HCT116 (cell line): ENCODE measurements at regions not wholly inside any gene's neighbourhood (a gene's known extent, or its start where the extent isn't known, plus 50 kb on each side); places are given as distances from the start of the nearest gene placed in this dataset.

Experiments used
- ATAC-seq: fragments of 200-7000 bp; cut with Tn5 transposase; 2 replicates; pipeline ENCODE4 v1.9.1; 2020; ENCODE audit warnings: mild to moderate bottlenecking, moderate library complexity
- BruUV-seq: library from RNA; stranded (reverse); fragments of 400-500 nt; replicated peaks from 2 replicates; lab custom pipeline; 2021; lab: Mats Ljungman, UMichigan
- CTCF ChIA-PET: fragments of 300-600 bp; sonication (Branson Sonifier 250); formaldehyde crosslinking; loops from one replicate; lab custom pipeline; 2021; ENCODE audit warnings: antibody characterized with exemption; lab: Charles Lee
- POLR2A ChIA-PET: fragments of 300-600, 350-600 bp; sonication (Branson Sonifier 250); formaldehyde crosslinking; loops from one replicate; lab custom pipeline; 2021; ENCODE audit warnings: antibody characterized with exemption; lab: Charles Lee
- RAD21 ChIA-PET, 2 experiments: fragments of 300-600 bp; sonication (Branson Sonifier 250); formaldehyde crosslinking; loops; one replicate each; lab custom pipeline; 2023; ENCODE audit warnings: low total read pairs in 2 of 2; ENCODE audit not compliant: uncharacterized antibody in 2 of 2, unreplicated experiment in 2 of 2, low non-redundant PET in 1 of 2; lab: Charles Lee
- DNase-seq: peaks from one replicate; pipeline ENCODE4 v3.0.0-alpha.2; 2010; ENCODE audit warnings: low read depth, low spot score
- H2AFZ ChIP-seq: fragments of 200-600 bp; shearing (Covaris generic), sonication (generic); 2 replicates; pipeline ENCODE4 v1.6.1; 2017; ENCODE audit warnings: low read depth, mixed run types, mixed read lengths, antibody characterized with exemption, low read length; ENCODE audit not compliant: poor library complexity, severe bottlenecking
- H3K27ac ChIP-seq: 2 replicates; pipeline ENCODE4 v1.5.1; 2012; ENCODE audit warnings: low read depth, low read length
- H3K27me3 ChIP-seq: fragments of 200-600 bp; sonication (generic); 2 replicates; pipeline ENCODE4 v1.6.1; 2016; ENCODE audit warnings: mixed run types, low read length, mixed read lengths; ENCODE audit not compliant: insufficient read depth
- H3K36me3 ChIP-seq, 2 experiments: fragments of 200-500 bp in 1 of 2; fragments of 200-600 bp in 1 of 2; sonication (Bioruptor generic) in 1 of 2; sonication (generic) in 1 of 2; 2 replicates each; pipeline versions ENCODE4 v1.5.1 to v1.6.1; 2014 to 2016; ENCODE audit warnings: low read length in 2 of 2, inconsistent platforms in 1 of 2, mixed read lengths in 1 of 2, mixed run types in 1 of 2; ENCODE audit not compliant: insufficient read depth in 2 of 2, control insufficient read depth in 1 of 2
- H3K4me1 ChIP-seq, 2 experiments: fragments of 200-600 bp in 1 of 2; sonication (generic) in 1 of 2; 2 replicates each; pipeline versions ENCODE4 v1.5.1 to v1.6.1; 2012 to 2017; ENCODE audit warnings: low read length in 2 of 2, inconsistent platforms in 1 of 2, mild to moderate bottlenecking in 1 of 2, mixed read lengths in 1 of 2, mixed run types in 1 of 2, moderate library complexity in 1 of 2; ENCODE audit not compliant: insufficient read depth in 2 of 2, control insufficient read depth in 1 of 2
- H3K4me2 ChIP-seq: fragments of 200-600 bp; sonication (generic); 2 replicates; pipeline ENCODE4 v1.6.1; 2017; ENCODE audit warnings: mixed run types, low read length, mixed read lengths
- H3K4me3 ChIP-seq, 2 experiments: fragments of 200-600 bp in 1 of 2; sonication (generic) in 1 of 2; replicated peaks in 1 of 2; 2 replicates each; pipeline ENCODE4 v1.5.1; 2011 to 2016; ENCODE audit warnings: low read length in 2 of 2, control low read depth in 1 of 2, low read depth in 1 of 2, mild to moderate bottlenecking in 1 of 2, mixed read lengths in 1 of 2, mixed run types in 1 of 2
- H3K79me2 ChIP-seq: fragments of 200-600 bp; sonication (generic); 2 replicates; pipeline ENCODE4 v1.6.1; 2017; ENCODE audit warnings: mild to moderate bottlenecking, mixed run types, low read length, moderate library complexity, mixed read lengths; ENCODE audit not compliant: insufficient read depth
- H3K9ac ChIP-seq: fragments of 200-600 bp; sonication (generic); 2 replicates; pipeline ENCODE4 v1.6.1; 2016; ENCODE audit warnings: low read length, mixed read lengths
- H3K9me2 ChIP-seq: fragments of 200-600 bp; sonication (generic), shearing (Covaris generic); 2 replicates; pipeline ENCODE4 v1.6.1; 2017; ENCODE audit warnings: mixed run types, mild to moderate bottlenecking, moderate library complexity; ENCODE audit not compliant: insufficient read depth
- H3K9me3 ChIP-seq, 2 experiments: fragments of 200-500 bp in 1 of 2; fragments of 200-600 bp in 1 of 2; sonication (Bioruptor generic) in 1 of 2; sonication (generic) in 1 of 2; 2 replicates each; pipeline ENCODE4 v1.6.1; 2014 to 2017; ENCODE audit warnings: low read length in 2 of 2, mixed read lengths in 2 of 2, inconsistent platforms in 1 of 2, low read depth in 1 of 2, mild to moderate bottlenecking in 1 of 2, mixed run types in 1 of 2, moderate library complexity in 1 of 2; ENCODE audit not compliant: control insufficient read depth in 1 of 2, insufficient read depth in 1 of 2
- H4K20me1 ChIP-seq: fragments of 200-600 bp; sonication (generic), shearing (Covaris generic); 2 replicates; pipeline ENCODE4 v1.6.1; 2017; ENCODE audit warnings: mixed run types, mild to moderate bottlenecking, moderate library complexity; ENCODE audit not compliant: insufficient read depth
- ATF3 ChIP-seq: IDR thresholded peaks from 2 replicates; pipeline ENCODE4 v1.6.1; 2012
- CBX3 ChIP-seq: IDR thresholded peaks from 2 replicates; pipeline ENCODE4 v1.6.1; 2012; ENCODE audit warnings: low read depth
- EGR1 ChIP-seq: IDR thresholded peaks from 2 replicates; pipeline ENCODE4 v1.6.1; 2012; ENCODE audit warnings: low read depth
- ELF1 ChIP-seq: IDR thresholded peaks from 2 replicates; pipeline ENCODE4 v1.6.1; 2012; ENCODE audit warnings: low read depth, borderline replicate concordance
- EZH2 ChIP-seq: fragments of 200-600 bp; sonication (generic); IDR thresholded peaks from 2 replicates; pipeline ENCODE4 v1.6.1; 2017; ENCODE audit warnings: antibody characterized with exemption, mixed run types
- EZH2phosphoT487 ChIP-seq: fragments of 200-600 bp; IDR thresholded peaks from 2 replicates; pipeline ENCODE4 v1.6.1; 2018; ENCODE audit warnings: antibody characterized with exemption, borderline replicate concordance
- FOSL1 ChIP-seq: IDR thresholded peaks from 2 replicates; pipeline ENCODE4 v1.6.1; 2012; ENCODE audit warnings: low read depth
- JUND ChIP-seq: IDR thresholded peaks from 2 replicates; pipeline ENCODE4 v1.6.1; 2012
- MAX ChIP-seq: IDR thresholded peaks from 2 replicates; pipeline ENCODE4 v1.6.1; 2012
- POLR2A ChIP-seq: IDR thresholded peaks from 2 replicates; pipeline ENCODE4 v1.7.0; 2011; ENCODE audit warnings: borderline replicate concordance; ENCODE audit not compliant: insufficient read depth, insufficient read length; ENCODE audit errors: extremely low read depth
- POLR2AphosphoS5 ChIP-seq: IDR thresholded peaks from 2 replicates; pipeline ENCODE4 v1.6.1; 2011; ENCODE audit warnings: mild to moderate bottlenecking, low read depth, low read length, moderate library complexity
- RAD21 ChIP-seq: IDR thresholded peaks from 2 replicates; pipeline ENCODE4 v1.6.1; 2012; ENCODE audit warnings: low read depth, mild to moderate bottlenecking
- REST ChIP-seq: IDR thresholded peaks from 2 replicates; pipeline ENCODE4 v1.6.1; 2012; ENCODE audit warnings: low read depth
- SIN3A ChIP-seq: IDR thresholded peaks from 2 replicates; pipeline ENCODE4 v1.6.1; 2012; ENCODE audit warnings: low read depth
- SP1 ChIP-seq: IDR thresholded peaks from 2 replicates; pipeline ENCODE4 v1.6.1; 2012; ENCODE audit warnings: low read depth
- SRF ChIP-seq: IDR thresholded peaks from 2 replicates; pipeline ENCODE4 v1.6.1; 2012; ENCODE audit warnings: low read depth
- TCF7L2 ChIP-seq: IDR thresholded peaks from 2 replicates; pipeline ENCODE4 v1.7.0; 2011; ENCODE audit warnings: borderline replicate concordance, inconsistent platforms; ENCODE audit not compliant: insufficient read depth, insufficient read length; ENCODE audit errors: extremely low read depth
- ZBTB33 ChIP-seq: IDR thresholded peaks from 2 replicates; pipeline ENCODE4 v1.6.1; 2011; ENCODE audit warnings: mild to moderate bottlenecking, low read length, moderate library complexity; ENCODE audit not compliant: insufficient replicate concordance; ENCODE audit errors: extremely low read depth
- ZFX ChIP-seq: fragments of 450-650 bp; IDR thresholded peaks from 2 replicates; pipeline ENCODE4 v1.6.1; 2017
- ZNF274 ChIP-seq: fragments of 200-500 bp; sonication (Bioruptor generic); IDR thresholded peaks from 2 replicates; pipeline ENCODE4 v1.6.1; 2014; ENCODE audit warnings: mild to moderate bottlenecking, low read depth, low read length, inconsistent platforms
- intact Hi-C: fragments of 100-400 bp; cut with micrococcal nuclease; formaldehyde crosslinking; loops from 2 replicates; pipeline ENCODE4 v1.10.0; 2022

GRCh38 chr3:90018779-90019178, 911.4 kb downstream of the EPHA3 start:
- intact Hi-C loops: no loop called here
- BruUV-seq: no TSS peak
- Histone ChIP-seq H3K36me3 (no peaks in the 10 kb centered on the region), H3K4me2 (no peak overlapping the region), H4K20me1 (no peaks in the 10 kb centered on the region), H3K27me3 (no peaks in the 10 kb centered on the region), H3K9me3 (peaks cover 8 to 26% of the 10 kb centered on the region in 2 experiments; a peak in 2 of 4 replicates), H3K27ac (no peak overlapping the region), H3K4me3 (no peak overlapping the region), H2AFZ (no peak overlapping the region), H3K79me2 (no peaks in the 10 kb centered on the region), H3K9me2 (no peaks in the 10 kb centered on the region), H3K4me1 (no peaks in the 10 kb centered on the region), H3K9ac (no peak overlapping the region)
- ChIA-PET POLR2A (no interaction called here), RAD21 (no interaction called here), CTCF (no interaction called here)
- TF ChIP-seq ZNF274 (no peak), EZH2phosphoT487 (no peak), CBX3 (no peak), ATF3 (no peak), POLR2AphosphoS5 (no peak), ELF1 (no peak), TCF7L2 (no peak), REST (no peak), SRF (no peak), SIN3A (no peak), SP1 (no peak), MAX (no peak), EGR1 (no peak), POLR2A (no peak), FOSL1 (no peak), RAD21 (no peak), ZFX (no peak), JUND (no peak), ZBTB33 (no peak), EZH2 (no peak)
- no peak for ATAC-seq
- DNase-seq: no peak
